Pancreas (tissue), 10 donors: ENCODE measurements at regions not wholly inside any gene's neighbourhood (a gene's known extent, or its start where the extent isn't known, plus 50 kb on each side); places are given as distances from the start of the nearest gene placed in this dataset.

ENCODE experiments used
- ATAC-seq, 4 donors: fragments of 200-7000 bp; cut with Tn5 transposase; one replicate each; pipeline versions ENCODE4 v1.8.0 to v1.9.1; 2020; ENCODE audit warnings: mild to moderate bottlenecking in 4 of 4, moderate library complexity in 4 of 4
- DNase-seq, 6 donors: peaks; one replicate each; pipeline ENCODE4 v3.0.0-alpha.2; 2020
- FAIRE-seq: peaks from 2 replicates; lab custom pipeline; 2012; peaks lifted over from hg19 to GRCh38; lab: Jason Lieb, UNC
- H3K27ac ChIP-seq, 4 donors: fragments of 200-600 bp; sonication (generic); 1 replicate in 3 of 4; 2 replicates in 1 of 4; pipeline versions ENCODE4 v1.5.0 to v1.8.0; 2020
- H3K27me3 ChIP-seq, 4 donors: fragments of 200-600 bp; one replicate each; pipeline ENCODE4 v1.8.0; 2021
- H3K36me3 ChIP-seq, 3 donors: fragments of 200-600 bp; sonication (generic) in 1 of 3; one replicate each; pipeline versions ENCODE4 v1.5.0 to v1.8.0; 2020 to 2021
- H3K4me1 ChIP-seq, 3 donors: fragments of 200-600 bp; one replicate each; pipeline ENCODE4 v1.8.0; 2021
- H3K4me3 ChIP-seq, 4 donors: fragments of 200-600 bp; sonication (generic) in 2 of 4; one replicate each; pipeline versions ENCODE4 v1.5.0 to v1.8.0; 2020 to 2021
- H3K9me3 ChIP-seq, 4 donors: fragments of 200-600 bp; one replicate each; pipeline ENCODE4 v1.8.0; 2021
- CTCF ChIP-seq, 4 donors: fragments of 200-600 bp; sonication (generic) in 3 of 4; IDR thresholded peaks; one replicate each; pipeline versions ENCODE4 v1.5.0 to v1.8.0; 2021; ENCODE audit warnings: antibody characterized with exemption in 4 of 4
- WGBS, 2 donors: extraction: QIAGEN DNeasy Blood & Tissue Kit; methylation state at CpG; one replicate each; pipeline ENCODE4 v1.1.7; 2013; 5-methylcytosine and 5-hydroxymethylcytosine counted together
- intact Hi-C, 3 donors: fragments of 100-400 bp; cut with DNase I; formaldehyde crosslinking; loops; one replicate each; pipeline versions ENCODE4 v1.11.1 to v1.14.2; 2022
- donor health status: healthy with polysubstance abuse.
- donor health status: DM: no; HTN: no; CAD: no; lungs with moderate emphysema.
- donor health status: DM: no; HTN: no; CAD: no.
- donor health status: control.
- donor health status: control.
- donor health status: Bipolar disorder and iron deficiency.
- donor health status: DM: yes; HTN: yes; CAD: no.
- donor health status: DM: no; HTN: no; CAD: no.
- donor health status: DM: no; HTN: no; CAD: no.
- donor health status: DM: yes; HTN: yes; CAD: no.

- Histone ChIP-seq H3K27me3 (no peaks in the 10 kb centered on the region), H3K36me3 (no peaks in the 10 kb centered on the region), H3K9me3 (no peaks in the 10 kb centered on the region), H3K4me3 (no peak overlapping the region), H3K4me1 (no peaks in the 10 kb centered on the region), H3K27ac (no peak overlapping the region)
- intact Hi-C loops = no loop called here
- ATAC-seq (no peak), FAIRE-seq (no peak), DNase-seq (no peak)
- WGBS, 2 donors = 52 to 59% methylated on average over 7 of the region's 7 CpGs
- TF ChIP-seq CTCF (IDR thresholded peaks at IDR 0.05) = no peak
Measured at GRCh38 chr20:41783423-41784208, 165.4 kb upstream of the CHD6 start.

GRCh38 chr20:41782730-41783406, 164.7 kb upstream of the CHD6 start:
- no peak for FAIRE-seq
- no peak for DNase-seq
- H3K27me3 ChIP-seq = no peaks in the 10 kb centered on the region
- 73 to 85% methylated on average over 3 of the region's 3 CpGs for WGBS, 2 donors
- no peak overlapping the region for H3K4me3 ChIP-seq
- intact Hi-C loops = no loop called here
- H3K27ac ChIP-seq = no peak overlapping the region
- no peaks in the 10 kb centered on the region for H3K36me3 ChIP-seq
- no peaks in the 10 kb centered on the region for H3K9me3 ChIP-seq
- ATAC-seq = no peak
- no peak for TF ChIP-seq CTCF (IDR thresholded peaks at IDR 0.05)
- no peaks in the 10 kb centered on the region for H3K4me1 ChIP-seq

- DNase-seq = no peak
- H3K27ac ChIP-seq = no peak overlapping the region
- intact Hi-C loops = no loop called here
- no peaks in the 10 kb centered on the region for H3K9me3 ChIP-seq
- no peaks in the 10 kb centered on the region for H3K36me3 ChIP-seq
- FAIRE-seq = no peak
- H3K4me3 ChIP-seq = no peak overlapping the region
- 76 to 82% methylated on average over 3 of the region's 3 CpGs for WGBS, 2 donors
- no peak for ATAC-seq
- no peaks in the 10 kb centered on the region for H3K27me3 ChIP-seq
- no peaks in the 10 kb centered on the region for H3K4me1 ChIP-seq
- TF ChIP-seq CTCF (IDR thresholded peaks at IDR 0.05) = no peak
Measured at GRCh38 chr20:41782255-41782654, 164.1 kb upstream of the CHD6 start.

DNA sequence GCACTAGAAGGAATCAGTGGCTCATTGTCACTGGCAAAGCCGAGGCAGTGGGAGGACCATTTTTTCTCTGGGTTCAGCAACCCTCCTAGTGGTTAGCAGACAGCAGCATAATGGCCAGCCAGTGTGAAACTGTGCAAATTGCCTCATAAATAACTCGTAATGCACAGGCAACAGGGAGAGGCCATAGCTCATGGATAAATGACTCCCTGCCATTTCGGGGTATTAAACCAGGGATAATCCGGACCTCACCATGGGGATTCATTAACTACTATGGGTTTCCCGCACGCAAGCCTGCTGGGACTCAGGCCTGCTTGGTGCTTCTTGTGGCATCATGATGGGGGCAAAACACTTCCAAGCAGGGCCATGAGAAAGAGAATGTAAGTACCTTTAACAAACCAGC, 158.2 kb upstream of the CHD6 start:
- ATAC-seq = no peak
- no peaks in the 10 kb centered on the region for H3K36me3 ChIP-seq
- FAIRE-seq = no peak
- no peak overlapping the region for H3K27ac ChIP-seq
- DNase-seq = no peak
- no peak overlapping the region for H3K4me3 ChIP-seq
- H3K27me3 ChIP-seq = no peaks in the 10 kb centered on the region
- 64 to 77% methylated on average over 6 of the region's 6 CpGs for WGBS, 2 donors
- no peaks in the 10 kb centered on the region for H3K9me3 ChIP-seq
- H3K4me1 ChIP-seq = no peaks in the 10 kb centered on the region
- intact Hi-C loops = no loop called here
- TF ChIP-seq CTCF (IDR thresholded peaks at IDR 0.05) = no peak

DNA sequence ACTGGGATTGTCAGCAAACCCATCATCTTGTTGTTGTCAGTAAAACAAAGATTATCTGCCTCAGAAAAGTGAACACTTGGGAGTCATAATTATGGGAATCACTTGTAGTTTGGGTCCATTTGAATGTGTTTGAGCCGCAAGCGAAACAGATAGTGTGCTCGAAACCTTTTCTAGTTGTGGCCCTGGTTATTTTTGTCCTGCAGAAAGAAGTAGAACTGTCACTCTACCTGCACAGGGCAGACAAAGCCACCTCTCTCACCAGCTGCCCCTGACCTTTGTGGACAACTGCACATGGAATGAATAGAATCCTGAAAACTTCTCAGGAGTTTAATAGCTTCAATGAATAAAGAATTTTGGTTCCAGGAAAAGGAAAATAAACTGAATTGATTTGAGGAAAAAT, 156.1 kb upstream of the CHD6 start:
- Histone ChIP-seq H3K36me3 (no peaks in the 10 kb centered on the region), H3K4me1 (no peaks in the 10 kb centered on the region), H3K4me3 (no peak overlapping the region), H3K9me3 (no peaks in the 10 kb centered on the region), H3K27ac (no peak overlapping the region), H3K27me3 (no peaks in the 10 kb centered on the region)
- intact Hi-C loops = no loop called here
- DNase-seq (no peak), ATAC-seq (no peak), FAIRE-seq (no peak)
- no peak for TF ChIP-seq CTCF (IDR thresholded peaks at IDR 0.05)
- WGBS, 2 donors = 64 to 75% methylated on average over 3 of the region's 3 CpGs
